HG03095 (cell line): ENCODE measurements at regions not wholly inside any gene's neighbourhood (a gene's known extent, or its start where the extent isn't known, plus 50 kb on each side); places are given as distances from the start of the nearest gene placed in this dataset.

Experiments used
- ATAC-seq: cut with Tn5 transposase; IDR thresholded peaks from one replicate; pipeline ENCODE4 v1.9.1; 2021; ENCODE audit warnings: moderate library complexity; ENCODE audit not compliant: unreplicated experiment

DNA sequence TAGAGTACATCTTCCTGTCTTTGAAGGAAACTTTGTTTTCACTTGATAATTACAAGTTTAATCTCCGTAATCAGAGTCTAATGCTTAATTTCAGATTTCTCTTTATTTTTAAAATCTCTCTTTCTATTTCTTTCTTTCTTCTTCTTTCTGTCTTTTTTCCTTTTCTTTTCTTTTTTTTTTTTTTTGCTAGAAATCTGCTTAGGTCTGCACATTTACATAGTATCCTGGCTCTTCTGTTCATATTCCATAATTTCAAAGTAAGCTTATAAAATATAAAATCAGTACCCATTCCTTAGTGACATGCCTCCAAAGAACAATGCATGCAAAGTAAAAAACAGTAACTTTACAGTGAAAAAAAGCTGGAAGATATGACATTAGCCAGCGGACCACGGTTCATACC is 601.7 kb upstream of the VSTM2A start:
- ATAC-seq = no peak

DNA sequence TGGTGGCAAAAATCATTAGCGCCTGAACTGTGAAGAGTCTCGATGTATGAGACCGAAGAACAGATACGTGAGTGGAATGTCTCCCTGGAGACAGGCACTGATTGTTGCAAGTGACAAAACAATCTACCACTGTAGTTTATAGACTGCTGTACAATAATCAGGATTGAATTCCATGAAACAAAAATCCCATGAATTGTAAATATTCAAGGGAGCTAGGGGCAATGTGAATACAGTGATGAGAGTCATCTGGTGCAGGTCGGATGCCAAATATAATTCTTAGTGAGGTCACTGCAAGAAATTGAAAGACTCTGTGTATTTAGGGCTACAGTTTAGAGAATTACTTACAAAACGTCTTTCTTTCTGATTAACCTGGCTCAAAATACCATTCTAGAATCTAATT is 594.4 kb upstream of the VSTM2A start:
- ATAC-seq = no peak

DNA sequence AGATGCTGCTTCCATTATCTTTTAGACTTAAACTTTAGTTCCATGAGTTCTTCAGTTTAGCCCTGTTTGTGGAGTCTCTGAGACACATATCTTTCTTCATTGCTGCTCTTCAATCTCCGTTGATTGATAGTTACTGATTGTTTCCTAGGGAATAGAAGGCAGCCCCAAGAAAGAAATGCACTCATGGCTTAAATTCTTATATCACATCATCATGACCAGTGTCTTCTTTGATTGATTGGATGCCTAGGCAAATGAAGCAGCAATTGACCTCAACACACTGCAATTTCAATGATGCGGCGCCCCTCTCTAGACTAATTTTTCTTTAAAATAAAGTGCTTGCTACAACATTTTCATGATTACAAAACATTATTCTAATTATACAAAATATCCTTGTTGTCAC is 576.5 kb upstream of the VSTM2A start:
- ATAC-seq = no peak

DNA sequence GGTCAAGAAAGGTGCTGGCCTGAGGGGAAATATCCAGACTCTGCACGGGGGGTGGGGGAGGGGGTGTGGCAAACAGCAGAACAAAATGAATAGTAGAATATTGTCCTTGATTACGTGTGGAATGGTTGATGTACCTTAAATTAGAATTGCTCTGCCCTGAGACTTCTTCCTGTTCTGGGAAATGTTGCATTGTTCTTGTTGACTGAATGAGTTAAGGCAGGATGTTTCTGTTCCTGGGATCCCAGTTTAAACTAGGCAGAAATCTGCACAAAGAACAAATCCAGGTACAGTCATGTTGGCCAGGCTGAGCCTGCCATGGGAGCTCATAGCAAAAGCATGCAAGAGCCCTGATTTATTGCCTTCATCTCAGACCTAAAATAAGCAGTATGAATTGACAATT is 558.7 kb upstream of the VSTM2A start:
- no peak for ATAC-seq

DNA sequence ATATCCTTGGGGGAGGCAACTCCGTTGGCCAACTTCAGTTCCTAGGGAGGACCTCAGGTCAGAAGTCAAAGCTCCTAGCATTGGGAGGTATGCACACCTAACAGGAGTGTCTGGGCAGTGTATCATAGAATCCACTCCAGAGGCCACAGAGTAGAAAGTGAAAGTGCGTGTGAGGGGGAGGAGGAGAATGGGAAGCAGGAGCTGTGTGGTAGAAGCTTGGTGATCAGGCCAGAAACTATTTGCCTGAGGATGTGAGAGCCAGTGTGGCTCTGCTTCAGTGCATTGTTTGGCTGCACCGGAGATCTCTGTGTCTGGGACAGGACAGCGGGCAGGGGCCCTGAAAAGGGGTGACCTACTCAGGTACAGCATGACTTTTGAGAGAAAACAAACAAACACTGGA is 557.4 kb upstream of the VSTM2A start:
- ATAC-seq = no peak

DNA sequence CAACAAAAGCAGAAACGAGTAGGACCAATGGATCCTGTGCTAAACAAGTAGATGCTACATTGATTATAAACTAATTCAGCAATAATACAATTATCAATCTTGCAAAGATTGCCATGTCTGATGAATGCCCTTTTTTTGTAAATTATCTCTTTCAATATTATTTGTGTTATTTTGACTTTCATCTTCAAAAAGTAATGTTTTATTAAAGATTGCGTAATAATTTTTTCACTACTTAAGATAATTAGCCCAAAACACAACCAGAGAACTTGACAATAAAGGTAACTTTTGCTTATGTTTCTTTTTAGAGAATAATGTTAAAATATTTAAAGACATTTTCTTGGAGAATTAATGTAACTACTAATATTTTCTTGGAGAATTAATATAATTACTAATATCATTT is 553.8 kb upstream of the VSTM2A start:
- ATAC-seq = no peak

DNA sequence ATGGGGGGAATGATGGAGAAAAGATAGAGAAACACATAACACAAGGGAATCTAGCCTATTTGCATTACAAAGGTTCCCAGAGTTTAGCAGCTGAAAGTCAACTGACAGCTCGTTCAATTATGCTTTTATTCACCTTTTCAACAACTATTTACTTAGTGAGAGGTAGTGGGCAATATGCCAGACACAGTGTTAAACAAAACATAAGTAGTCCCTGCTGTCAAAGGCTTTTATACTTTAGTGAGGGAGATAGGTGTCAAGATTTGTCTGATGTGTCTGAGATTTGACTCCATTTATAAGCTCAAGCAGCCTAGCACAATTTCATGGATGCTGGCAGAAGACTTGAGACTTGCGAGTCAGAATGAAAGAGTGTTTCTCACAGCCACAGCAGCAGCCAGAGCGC is 549.0 kb upstream of the VSTM2A start:
- ATAC-seq = no peak

DNA sequence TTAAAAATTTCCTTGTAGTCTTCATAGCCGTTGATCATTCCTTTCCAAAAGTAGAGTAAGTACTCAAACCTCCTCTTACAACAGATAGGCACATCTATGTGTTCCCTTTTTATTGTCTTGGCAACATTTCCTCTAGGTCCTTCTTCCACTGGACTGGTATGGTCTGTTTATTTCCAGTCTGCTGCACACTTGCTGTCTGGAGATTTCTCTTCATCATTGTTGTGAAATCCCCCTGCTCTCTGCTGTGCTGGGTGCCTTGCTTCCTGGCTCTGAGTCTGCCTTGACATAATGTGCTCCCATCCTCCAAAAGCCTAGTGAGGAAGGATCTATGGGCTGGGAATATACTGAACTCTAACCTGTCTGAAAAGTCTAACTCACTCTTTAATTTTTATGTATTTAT is 545.3 kb upstream of the VSTM2A start:
- ATAC-seq = no peak

DNA sequence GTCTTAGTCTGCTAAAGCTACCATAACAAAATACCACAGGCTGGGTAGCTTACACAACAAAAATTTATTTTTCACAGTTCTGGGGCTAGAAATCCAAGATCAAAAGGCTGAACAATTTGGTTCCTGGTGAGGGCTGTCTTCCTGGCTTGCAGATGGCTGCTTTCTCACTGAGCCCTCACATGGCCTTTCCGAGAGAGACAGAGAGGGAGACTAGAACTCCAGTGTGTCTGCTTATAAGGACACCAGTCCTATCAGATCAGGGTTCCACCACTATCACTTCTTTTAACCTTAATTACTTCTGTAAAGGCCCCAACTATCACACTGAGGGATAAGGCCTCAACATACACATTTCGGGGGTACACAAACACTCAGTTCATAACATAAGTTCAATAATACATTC is 527.4 kb upstream of the VSTM2A start:
- no peak for ATAC-seq

DNA sequence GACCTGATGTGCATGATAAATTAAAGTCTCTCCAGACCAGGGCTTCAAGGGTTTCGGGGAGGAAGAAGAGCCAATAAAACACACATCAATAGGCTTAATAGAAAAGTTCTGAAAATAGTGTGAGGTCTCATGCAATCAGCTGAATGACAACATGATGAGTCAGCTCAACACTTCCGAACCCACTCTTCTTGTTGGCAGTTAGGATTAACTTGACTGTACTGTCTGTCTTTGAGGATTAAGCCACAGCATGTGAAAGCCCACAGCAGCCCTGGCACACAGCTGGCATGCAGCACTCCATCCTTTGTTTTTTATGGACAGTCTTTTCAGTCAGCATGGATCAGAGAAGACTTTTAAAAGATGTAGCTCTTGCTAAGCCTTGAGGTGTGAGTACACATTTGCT is 526.9 kb upstream of the VSTM2A start:
- ATAC-seq = no peak

DNA sequence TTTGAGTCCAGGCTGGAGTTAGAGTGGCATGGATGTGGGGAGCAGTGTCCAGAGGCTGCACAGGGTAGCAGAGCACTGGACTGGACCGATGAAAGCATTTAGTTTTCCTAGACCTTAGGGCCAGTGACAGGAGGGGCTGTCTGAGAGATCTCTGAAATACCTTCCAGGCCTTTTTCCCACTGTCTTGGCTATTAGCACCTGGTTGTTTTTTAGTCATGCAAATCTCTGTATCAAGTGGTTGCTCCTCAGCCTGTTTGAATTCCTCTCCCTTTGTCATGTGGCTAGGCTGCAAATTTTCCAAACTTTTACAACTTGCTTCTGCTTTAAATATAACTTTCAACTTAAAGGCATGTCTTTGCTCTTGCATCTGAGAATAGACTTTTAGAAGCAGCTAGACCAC is 504.3 kb upstream of the VSTM2A start:
- no peak for ATAC-seq

DNA sequence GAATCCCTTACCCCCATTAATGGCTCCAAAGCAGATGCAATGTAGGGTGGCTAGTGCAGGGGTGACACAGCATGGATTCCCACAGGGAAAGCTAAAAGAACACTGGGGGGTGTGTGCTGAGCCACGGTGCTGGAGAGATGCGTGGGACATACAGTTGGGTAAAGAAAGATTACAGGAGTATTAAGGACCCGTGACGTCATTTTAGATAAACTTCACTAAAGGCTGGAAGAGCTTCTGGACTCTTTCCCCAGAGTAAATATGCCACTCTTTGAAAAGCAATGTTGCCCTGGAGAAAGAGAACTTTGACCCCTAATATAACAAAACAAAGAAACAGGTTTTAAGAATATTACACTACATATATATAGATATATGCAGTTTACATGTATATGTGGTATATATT is 481.5 kb upstream of the VSTM2A start:
- ATAC-seq = no peak

DNA sequence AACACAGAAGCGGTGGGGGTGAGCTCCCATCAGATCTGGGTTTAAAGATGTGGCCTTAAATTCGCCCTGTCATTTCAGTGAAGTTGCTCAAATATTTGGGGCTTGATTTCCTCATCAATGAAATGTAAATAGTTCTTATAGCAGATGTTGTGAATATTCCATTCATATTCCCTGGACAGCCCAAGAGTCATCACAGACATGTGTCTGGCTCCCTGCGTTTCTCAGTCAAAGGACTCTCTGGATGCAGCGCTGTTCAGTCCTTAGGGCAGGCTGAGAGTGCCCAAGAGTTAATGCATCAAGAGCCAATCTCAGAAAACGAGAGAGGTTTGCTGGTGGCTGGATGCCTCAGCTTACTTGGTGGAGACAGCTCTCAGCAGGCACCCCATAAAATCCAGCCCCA is 475.5 kb upstream of the VSTM2A start:
- ATAC-seq = no peak

DNA sequence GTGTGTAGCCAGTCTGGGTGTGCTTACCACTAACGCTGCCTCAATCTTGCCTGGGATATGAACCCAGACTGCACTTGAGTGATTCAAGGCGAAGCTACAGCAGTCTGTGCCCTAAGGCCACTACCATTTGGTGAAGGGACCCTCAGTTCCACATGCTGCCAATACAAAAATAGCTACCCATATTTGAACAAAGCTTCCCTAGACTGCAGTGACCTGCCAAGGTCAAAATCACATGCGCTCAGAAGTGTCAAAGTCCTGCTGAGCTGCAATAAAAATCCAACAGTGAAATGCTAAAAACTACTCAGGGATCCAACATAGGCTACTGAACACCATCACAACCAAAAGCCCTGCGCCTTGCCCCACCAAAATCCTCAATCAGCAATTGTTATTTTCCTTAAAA is 472.3 kb upstream of the VSTM2A start:
- no peak for ATAC-seq

DNA sequence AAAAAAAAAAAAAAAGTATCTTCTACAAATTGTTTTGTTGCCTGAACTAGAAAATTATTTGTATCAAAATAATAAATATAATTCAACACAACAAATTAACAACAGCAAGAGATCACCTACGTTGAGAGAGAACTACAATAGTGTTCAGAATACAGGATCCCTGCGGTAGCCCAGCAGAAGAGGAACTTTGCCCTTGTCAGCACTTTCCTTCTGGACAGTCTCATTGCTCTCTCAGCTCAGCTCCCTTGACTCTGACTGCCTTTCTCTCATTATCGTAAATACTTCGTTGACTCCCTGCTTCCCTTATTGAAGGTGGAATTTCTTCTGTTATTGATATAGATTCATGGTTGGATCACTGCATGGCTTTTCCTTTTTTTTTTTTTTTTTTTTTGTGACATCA is 469.5 kb upstream of the VSTM2A start:
- no peak for ATAC-seq

DNA sequence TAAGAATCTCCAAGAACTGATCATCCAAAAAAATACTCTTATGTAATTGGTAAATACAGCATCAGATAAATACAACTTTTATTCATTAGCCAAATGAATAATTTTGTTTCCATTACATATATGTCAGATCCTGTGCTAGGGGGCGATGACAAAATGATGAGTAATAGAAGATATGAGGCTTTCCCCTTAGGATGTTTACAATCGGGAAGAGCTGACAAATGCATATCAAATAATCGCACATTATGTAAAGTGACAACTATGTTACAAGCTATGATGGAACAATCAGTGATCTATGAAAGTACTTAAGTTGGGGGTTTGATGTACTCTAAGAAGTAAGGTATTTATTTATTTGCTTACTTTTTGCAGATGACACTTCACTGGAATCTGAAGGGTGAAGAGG is 465.6 kb upstream of the VSTM2A start:
- ATAC-seq = no peak

DNA sequence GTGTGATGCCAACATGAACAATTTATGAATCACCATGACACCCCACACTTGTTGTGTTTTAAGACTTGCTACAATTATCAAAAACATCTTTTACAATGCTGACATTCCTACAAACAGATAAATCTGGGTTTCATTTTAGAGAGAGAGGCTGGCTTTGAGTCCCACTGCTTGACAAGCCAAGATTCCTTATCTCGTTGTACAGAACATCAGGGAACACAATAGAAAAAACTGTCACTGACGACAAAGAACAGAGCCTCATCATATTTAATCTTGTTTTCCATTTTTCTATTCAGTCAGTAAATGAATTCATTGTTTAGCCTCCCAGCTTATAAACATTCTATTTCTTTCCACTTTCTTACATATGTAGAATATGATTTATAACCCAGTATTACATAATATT is 461.6 kb upstream of the VSTM2A start:
- no peak for ATAC-seq

DNA sequence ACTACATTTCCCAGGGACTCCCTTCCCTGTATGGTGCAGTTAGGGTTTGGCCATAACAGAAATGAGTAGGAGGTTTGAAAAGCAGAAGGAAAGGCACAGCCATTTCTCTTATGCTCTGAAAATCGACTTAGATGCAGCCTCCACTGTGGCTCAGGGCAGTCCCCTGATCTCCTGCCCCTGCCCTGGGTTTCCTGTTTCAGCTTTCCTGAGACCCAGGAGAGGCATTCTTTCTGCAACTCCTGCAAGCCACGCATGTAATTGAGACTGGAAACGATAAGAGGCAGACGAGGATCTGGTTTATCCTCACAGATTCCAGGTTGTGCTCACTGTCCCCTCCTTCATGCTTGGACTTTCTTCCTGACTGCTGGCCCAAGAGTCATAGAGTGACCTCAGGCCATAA is 461.2 kb upstream of the VSTM2A start:
- ATAC-seq = no peak

DNA sequence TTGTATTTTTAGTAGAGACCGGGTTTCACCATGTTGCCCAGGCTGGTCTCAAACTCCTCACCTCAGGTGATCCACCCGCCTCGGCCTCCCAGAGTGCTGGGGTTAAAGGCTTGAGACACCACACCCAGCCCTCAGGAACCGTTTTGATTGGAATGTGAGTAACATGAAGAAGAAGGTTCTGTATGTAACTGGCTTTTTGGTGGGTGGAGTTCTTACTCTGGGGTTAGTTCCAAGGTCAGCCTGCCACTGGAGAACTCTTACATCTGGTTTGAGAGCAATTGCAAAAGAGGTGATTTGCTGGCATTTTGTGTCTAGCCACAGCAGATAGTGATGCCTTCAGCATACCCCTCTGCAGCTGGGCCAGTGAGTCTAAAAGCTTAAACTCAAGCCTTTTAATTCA is 457.8 kb upstream of the VSTM2A start:
- ATAC-seq = no peak

DNA sequence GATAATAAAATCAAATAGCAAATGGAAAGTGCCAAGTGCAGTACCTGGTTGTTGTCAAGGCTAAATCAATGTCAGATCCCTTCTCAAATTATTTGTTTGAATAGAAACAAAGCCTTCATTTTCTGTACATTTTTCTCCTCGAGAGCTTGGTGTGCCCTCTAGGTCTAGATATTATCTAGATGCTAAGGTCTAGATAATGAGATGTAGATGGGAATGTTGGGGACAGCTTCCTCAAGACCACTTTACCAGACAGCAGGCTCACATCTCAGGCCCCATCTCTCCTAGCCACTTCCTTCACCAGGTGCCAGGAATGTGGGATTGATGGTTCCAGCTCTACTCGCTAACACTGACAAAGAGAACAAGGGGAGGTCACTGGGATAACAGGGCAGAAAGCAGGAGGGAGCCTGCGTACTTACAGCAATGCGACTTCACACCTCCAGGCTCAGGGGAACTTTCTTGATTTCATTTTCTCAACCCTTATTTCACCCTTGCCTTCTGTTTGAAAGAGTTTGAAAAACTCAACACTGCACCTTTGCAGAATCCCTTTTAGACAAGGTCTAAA is 451.4 kb upstream of the VSTM2A start:
- ATAC-seq = no peak

DNA sequence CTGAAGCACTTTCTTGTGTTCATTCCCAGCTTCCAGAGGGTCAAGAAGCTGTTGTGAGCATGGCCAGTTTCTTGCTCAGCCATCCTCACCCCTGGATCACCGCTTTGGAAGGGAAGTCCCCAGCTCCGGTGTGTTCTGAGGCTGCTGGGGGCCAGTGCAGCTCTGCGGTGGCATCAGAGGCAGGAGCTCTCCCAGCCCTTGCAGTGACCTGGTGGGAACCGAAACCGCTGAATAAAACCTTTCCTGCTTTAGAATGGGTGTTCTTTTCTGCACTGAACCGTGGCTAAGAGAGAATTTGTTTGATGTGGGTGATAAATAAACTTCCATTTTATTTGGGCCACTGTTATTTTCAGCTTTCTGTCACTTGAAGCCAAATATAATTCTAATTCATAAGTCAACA is 450.9 kb upstream of the VSTM2A start:
- ATAC-seq = no peak

DNA sequence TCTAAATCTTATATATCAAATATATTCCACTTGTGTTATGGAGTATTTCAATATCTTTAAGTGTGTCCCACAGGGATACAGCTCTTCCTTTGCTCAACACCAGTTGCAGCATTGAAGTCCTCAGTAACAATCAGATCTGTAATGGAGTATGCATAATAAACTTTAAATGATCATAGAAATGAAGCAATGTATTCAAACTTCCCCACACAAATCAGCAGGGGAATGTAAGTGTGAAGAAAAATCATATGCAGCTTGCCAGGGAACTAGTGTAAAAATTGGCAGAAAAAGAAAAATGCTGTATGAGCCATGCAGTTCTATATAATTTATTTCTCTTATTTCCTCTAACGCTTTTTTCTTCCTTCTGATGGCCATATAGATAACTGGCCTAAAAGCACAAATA is 444.3 kb upstream of the VSTM2A start:
- ATAC-seq = no peak

DNA sequence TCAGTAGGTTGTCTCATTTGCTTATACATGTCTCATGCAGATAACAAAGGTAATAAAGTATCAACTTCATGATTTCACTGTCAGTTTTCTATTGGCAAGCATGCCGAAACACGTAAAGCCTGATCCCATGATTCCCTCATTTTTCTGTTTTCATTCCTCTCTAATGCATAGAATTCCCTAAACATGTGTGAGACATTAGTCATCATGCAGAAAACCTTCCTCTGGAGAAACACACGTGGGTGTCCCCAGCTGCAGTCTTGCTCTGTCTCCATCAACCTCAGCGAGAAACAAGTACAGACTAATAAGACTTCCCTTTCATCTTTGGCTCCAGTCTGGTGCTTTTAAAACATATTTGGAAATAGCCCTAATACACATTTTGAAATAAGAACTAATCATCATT is 432.7 kb upstream of the VSTM2A start:
- no peak for ATAC-seq
